ENCODE measurements at regions not wholly inside any gene's neighbourhood (a gene's known extent, or its start where the extent isn't known, plus 50 kb on each side); places are given as distances from the start of the nearest gene placed in this dataset.
A peak's percentile ranks its signal among the peaks of the same experiment; 100 is the strongest.
"Not testable (repeated sequence)": the region's sequence is repeated elsewhere in the genome, so short reads cannot be mapped to it uniquely, and the experiment has no call there.

DNA sequence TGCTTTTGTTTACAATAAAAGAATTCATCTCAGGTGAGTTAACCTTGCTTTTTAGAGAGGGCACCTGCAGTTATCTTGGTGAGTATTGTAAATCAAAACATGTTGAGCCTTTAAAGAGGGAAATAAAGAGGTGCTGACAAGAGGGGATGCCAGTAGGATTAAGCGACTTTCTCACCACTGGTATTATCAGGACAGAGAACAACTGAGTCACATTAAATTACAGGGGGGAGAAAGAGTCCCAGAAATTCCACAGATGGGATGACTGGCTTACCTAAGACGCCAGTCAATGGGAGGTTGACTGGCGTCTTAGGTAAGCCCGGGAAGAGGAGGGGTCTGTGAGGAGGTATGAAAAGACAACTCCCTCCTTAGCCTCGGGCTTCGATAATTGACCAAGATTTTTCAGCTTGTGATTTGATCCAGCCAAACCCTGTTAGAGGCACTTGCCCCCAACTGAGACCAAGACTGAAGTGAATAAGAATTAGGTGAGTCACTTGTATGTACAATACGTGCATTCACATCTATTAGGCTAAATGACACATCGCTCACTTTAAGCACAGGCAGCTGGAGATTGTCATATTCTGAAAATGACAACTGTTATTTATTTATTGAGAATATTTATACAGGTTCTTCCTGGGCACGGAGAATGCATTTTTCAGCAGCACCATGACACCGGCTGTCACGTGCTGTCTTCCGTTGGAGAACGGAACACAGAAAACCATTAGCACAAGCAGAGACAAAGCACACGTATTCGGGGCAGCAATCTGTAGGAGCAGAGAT, 117.6 kb downstream of the SEM1 start:
- Histone ChIP-seq H3K9me3 (no peaks in the 10 kb centered on the region), H3K4me1 (peaks cover 25% of the 10 kb centered on the region), H3K36me3 (replicated peaks) (no peaks in the 10 kb centered on the region), H3K4me3 (no peak overlapping the region), H3K27me3 (ENCODE audit: low read depth) (no peaks in the 10 kb centered on the region)
- DNase-seq (ENCODE audit: low spot score in 2 of 2), result no peak
- in situ Hi-C loops (cut with MboI; ENCODE audit: low sequenced_read_pairs), result no loop called here

DNA sequence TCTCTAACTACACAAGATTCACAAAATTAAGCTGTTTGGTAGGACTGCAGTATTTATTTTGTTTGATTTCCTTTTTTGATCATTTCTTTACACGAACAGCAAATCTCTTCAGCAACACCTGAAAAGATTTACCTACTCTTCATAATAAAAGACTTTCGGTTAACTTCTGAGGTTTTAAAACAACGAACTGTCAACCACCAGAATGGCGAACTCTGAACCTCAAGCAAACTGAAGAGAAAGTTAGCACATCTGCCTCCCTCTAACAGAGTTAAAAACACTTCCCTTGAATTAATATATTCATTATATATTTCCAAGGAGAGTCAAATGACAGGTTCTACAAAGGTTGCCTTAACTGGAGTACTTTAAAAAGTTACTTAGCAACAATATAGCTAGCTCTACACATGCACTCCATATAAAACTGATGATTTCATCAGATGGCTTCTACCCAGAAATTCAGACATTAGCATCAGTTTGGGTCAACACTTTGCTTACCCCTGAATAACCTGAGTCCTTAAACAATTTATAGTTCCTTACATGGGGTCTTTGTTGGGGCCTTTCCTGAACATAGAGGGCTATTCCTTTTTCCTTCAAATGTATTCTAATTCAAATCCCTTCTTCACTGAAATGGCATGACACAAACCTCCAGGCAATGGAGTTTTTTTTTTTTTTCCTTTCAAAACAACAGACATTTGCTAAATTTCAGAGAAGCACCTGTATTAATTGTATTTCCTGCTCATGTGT, 118.3 kb downstream of the SEM1 start:
- no peaks in the 10 kb centered on the region for H3K9me3 ChIP-seq
- peaks cover 17% of the 10 kb centered on the region for H3K4me1 ChIP-seq
- no peaks in the 10 kb centered on the region for H3K36me3 ChIP-seq (replicated peaks)
- no peaks in the 10 kb centered on the region for H3K27me3 ChIP-seq (ENCODE audit: low read depth)
- in situ Hi-C loops (cut with MboI; ENCODE audit: low sequenced_read_pairs), result no loop called here
- peak in 1 of 2 experiments; percentile 36 for DNase-seq (ENCODE audit: low spot score in 2 of 2)
- H3K4me3 ChIP-seq, result no peak overlapping the region

DNA sequence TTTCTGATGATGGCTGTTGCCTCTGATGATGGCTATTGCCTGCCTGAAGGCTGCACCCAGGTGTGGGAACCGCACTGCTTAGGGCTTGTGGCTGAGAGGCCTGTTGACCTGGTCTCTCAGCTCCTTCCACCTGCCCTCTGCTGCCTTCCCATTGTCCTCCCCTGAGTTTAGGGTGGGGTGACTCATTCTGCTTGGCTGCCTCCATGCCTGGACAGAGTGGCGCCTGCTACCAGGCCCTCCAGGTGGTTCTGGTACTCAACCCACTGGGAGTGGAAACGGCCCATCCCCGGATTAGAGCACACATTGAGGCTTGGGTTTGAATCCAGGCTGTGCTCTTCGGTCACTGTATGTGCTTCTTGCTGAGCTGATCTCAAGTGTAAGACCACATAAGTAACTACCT, 120.6 kb downstream of the SEM1 start:
- Histone ChIP-seq H3K4me3 (no peak overlapping the region), H3K27me3 (ENCODE audit: low read depth) (no peaks in the 10 kb centered on the region), H3K4me1 (peaks cover 9% of the 10 kb centered on the region), H3K9me3 (no peaks in the 10 kb centered on the region), H3K36me3 (replicated peaks) (no peaks in the 10 kb centered on the region)
- DNase-seq (ENCODE audit: low spot score in 2 of 2), result no peak
- in situ Hi-C loops (cut with MboI; ENCODE audit: low sequenced_read_pairs), result no loop called here

DNA sequence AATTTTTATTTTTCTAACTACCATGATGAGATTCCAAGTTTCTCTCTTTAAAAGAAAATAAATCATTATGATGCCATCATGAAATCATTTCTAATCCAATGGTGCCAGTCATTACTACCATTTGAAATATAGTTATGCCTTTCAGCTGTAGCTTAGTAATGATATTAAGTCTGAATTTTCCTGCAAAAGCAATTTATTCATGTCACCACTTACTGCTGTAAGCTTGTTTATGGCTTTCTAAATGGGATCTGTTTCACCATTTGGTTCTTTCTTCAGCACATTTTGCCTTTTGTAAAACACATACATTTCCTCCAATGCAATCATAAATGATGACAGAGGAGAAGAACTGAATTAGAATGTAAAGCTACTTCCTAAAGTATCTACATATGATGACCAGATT, 130.5 kb downstream of the SEM1 start:
- no peaks in the 10 kb centered on the region for H3K36me3 ChIP-seq (replicated peaks)
- H3K4me3 ChIP-seq, result no peak overlapping the region
- no peaks in the 10 kb centered on the region for H3K4me1 ChIP-seq
- no peaks in the 10 kb centered on the region for H3K27me3 ChIP-seq (ENCODE audit: low read depth)
- in situ Hi-C loops (cut with MboI; ENCODE audit: low sequenced_read_pairs), result no loop called here
- H3K9me3 ChIP-seq, result no peaks in the 10 kb centered on the region
- no peak for DNase-seq (ENCODE audit: low spot score in 2 of 2)

DNA sequence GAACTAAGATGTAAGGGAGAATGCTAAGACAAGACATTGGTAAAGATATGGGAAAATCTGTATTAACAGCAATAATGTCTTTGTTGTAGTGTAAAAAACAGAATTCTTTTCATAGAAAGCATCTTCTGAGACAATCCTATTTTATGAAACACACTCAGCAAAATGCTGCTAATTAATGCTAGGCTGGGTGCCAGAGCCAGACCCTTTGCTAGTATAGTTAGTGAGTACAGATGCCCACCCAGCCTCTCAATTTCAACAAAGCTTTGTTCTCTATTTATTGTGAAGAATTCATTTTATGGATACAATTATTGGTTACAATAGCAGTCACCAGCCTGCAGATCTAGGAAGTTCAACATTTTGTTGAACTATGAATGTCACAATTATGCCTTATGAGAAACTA, 131.0 kb downstream of the SEM1 start:
- H3K9me3 ChIP-seq, result no peaks in the 10 kb centered on the region
- DNase-seq (ENCODE audit: low spot score in 2 of 2), result no peak
- in situ Hi-C loops (cut with MboI; ENCODE audit: low sequenced_read_pairs), result no loop called here
- H3K36me3 ChIP-seq (replicated peaks), result no peaks in the 10 kb centered on the region
- H3K27me3 ChIP-seq (ENCODE audit: low read depth), result no peaks in the 10 kb centered on the region
- H3K4me3 ChIP-seq, result no peak overlapping the region
- H3K4me1 ChIP-seq, result no peaks in the 10 kb centered on the region

DNA sequence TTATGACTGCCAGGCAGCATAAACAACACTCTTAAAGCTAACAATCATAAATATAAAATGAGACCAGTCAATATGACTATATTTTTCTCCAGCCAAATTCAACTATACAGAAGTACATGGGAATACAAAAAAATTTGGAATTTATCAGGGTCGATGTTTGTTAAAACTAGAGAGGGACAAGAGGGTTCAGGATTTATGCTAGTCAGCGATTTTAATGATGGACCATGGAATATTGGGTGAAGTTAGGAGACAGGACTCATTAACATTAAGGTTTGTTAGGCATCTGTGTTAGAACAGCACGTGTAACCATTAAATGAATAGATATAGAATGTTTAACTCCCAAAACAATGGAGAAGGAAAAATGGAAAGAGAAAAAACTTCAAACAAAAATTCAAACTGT, 146.2 kb downstream of the SEM1 start:
- no peaks in the 10 kb centered on the region for H3K4me1 ChIP-seq
- in situ Hi-C loops (cut with MboI; ENCODE audit: low sequenced_read_pairs), result no loop called here
- no peaks in the 10 kb centered on the region for H3K27me3 ChIP-seq (ENCODE audit: low read depth)
- no peaks in the 10 kb centered on the region for H3K36me3 ChIP-seq (replicated peaks)
- DNase-seq (ENCODE audit: low spot score in 2 of 2), result no peak
- H3K9me3 ChIP-seq, result no peaks in the 10 kb centered on the region
- H3K4me3 ChIP-seq, result no peak overlapping the region

DNA sequence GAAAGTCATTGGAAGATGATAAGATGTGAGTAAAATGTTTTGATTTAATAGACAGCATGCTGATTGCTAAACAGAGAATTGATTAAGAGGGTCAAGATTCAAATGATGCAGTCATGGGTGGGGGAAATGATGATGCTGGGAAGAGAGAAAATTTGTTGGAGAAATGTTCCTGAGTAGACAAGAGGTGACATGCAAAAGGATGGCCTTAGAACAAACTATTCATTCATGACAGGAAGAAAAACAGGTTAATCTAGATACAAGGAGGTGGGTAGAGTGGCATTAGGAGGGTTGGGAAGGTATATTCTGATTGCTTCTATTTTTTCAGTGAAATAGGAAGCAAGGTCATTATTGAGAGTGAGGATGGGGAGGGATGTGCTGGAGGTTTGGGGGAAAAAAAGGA, 146.7 kb downstream of the SEM1 start:
- in situ Hi-C loops (cut with MboI; ENCODE audit: low sequenced_read_pairs), result no loop called here
- Histone ChIP-seq H3K4me1 (no peaks in the 10 kb centered on the region), H3K27me3 (ENCODE audit: low read depth) (no peaks in the 10 kb centered on the region), H3K9me3 (no peaks in the 10 kb centered on the region), H3K36me3 (replicated peaks) (no peaks in the 10 kb centered on the region), H3K4me3 (no peak overlapping the region)
- DNase-seq (ENCODE audit: low spot score in 2 of 2), result no peak

DNA sequence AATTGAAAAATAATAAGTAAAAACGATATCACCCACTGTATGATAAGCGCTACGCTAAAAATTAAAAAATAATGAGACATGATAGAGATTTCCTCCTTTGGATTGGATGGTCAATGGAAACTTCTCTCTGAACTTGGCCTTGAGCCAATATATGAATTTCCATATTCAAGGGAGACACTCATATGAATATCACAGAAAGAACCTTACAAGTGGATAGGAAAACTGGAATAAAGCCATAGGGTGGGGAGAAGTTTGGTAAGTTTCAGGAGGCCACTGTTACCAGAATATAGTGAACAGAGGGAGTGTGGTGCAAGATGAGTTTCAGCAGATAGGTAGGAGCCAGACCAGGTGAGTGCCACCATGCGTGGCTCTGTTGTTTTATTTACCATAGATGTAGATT, 147.2 kb downstream of the SEM1 start:
- no peaks in the 10 kb centered on the region for H3K4me1 ChIP-seq
- no peaks in the 10 kb centered on the region for H3K36me3 ChIP-seq (replicated peaks)
- DNase-seq (ENCODE audit: low spot score in 2 of 2), result no peak
- H3K9me3 ChIP-seq, result no peaks in the 10 kb centered on the region
- in situ Hi-C loops (cut with MboI; ENCODE audit: low sequenced_read_pairs), result no loop called here
- H3K27me3 ChIP-seq (ENCODE audit: low read depth), result no peaks in the 10 kb centered on the region
- H3K4me3 ChIP-seq, result no peak overlapping the region

DNA sequence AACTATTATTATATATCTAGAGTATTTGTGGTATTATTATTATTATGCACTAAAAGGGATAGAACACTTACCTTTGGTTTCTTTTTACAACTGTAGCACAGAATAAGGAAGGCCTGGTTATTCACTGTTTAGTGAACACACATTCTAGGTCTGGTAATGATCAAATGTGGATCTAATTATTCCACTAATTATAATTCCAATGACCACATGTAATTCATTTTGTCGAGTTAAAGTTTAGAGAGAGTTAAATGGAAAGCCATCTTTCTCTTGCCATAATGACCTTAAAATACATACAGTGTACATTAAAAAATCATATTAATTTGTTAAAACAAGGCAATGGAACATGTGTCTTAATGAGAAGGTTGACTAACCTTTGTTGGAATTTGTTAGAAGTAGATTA, 147.8 kb downstream of the SEM1 start:
- in situ Hi-C loops (cut with MboI; ENCODE audit: low sequenced_read_pairs), result no loop called here
- H3K27me3 ChIP-seq (ENCODE audit: low read depth), result no peaks in the 10 kb centered on the region
- H3K36me3 ChIP-seq (replicated peaks), result no peaks in the 10 kb centered on the region
- H3K4me1 ChIP-seq, result no peaks in the 10 kb centered on the region
- H3K4me3 ChIP-seq, result no peak overlapping the region
- H3K9me3 ChIP-seq, result no peaks in the 10 kb centered on the region
- DNase-seq (ENCODE audit: low spot score in 2 of 2), result no peak

DNA sequence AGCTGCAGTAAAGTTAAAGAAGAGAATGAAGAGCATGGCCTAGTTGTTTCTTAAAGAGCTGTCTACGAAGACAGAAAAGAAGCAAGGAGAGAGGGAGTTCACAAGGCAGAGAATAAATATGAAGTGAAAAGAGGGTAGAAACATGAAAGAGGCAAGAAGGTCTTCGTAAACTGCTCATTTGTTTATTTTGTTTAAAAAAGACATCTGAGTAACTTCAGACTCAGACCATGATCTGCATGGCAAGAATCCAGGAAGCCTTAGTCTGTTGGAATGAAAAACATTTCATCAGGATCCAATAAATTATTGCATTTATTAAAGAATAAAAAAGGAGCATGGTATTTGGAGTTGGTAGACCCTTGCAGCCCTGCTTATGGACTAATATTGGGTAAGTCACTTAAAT, 151.1 kb downstream of the SEM1 start:
- Histone ChIP-seq H3K4me3 (no peak overlapping the region), H3K36me3 (replicated peaks) (no peaks in the 10 kb centered on the region), H3K9me3 (no peaks in the 10 kb centered on the region), H3K4me1 (no peaks in the 10 kb centered on the region), H3K27me3 (ENCODE audit: low read depth) (no peaks in the 10 kb centered on the region)
- no peak for DNase-seq (ENCODE audit: low spot score in 2 of 2)
- in situ Hi-C loops (cut with MboI; ENCODE audit: low sequenced_read_pairs), result no loop called here

DNA sequence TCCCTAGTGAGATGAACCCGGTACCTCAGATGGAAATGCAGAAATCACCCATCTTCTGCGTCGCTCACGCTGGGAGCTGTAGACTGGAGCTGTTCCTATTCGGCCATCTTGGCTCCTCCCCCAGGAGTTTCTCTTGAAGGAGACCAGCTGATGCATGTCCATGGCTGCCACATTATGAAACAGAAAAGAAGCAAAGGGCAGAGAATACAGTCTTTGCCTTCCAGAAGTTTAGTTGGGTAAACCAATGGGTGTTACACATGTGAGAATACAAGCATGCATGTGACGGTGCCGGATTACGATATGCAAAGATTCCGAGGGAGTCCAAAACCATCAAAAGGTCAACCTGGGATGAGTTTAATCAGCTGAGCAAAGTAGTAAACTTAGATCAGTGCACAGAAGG, 151.6 kb downstream of the SEM1 start:
- in situ Hi-C loops (cut with MboI; ENCODE audit: low sequenced_read_pairs), result no loop called here
- no peak for DNase-seq (ENCODE audit: low spot score in 2 of 2)
- no peaks in the 10 kb centered on the region for H3K4me1 ChIP-seq
- H3K4me3 ChIP-seq, result no peak overlapping the region
- H3K27me3 ChIP-seq (ENCODE audit: low read depth), result no peaks in the 10 kb centered on the region
- no peaks in the 10 kb centered on the region for H3K36me3 ChIP-seq (replicated peaks)
- no peaks in the 10 kb centered on the region for H3K9me3 ChIP-seq

DNA sequence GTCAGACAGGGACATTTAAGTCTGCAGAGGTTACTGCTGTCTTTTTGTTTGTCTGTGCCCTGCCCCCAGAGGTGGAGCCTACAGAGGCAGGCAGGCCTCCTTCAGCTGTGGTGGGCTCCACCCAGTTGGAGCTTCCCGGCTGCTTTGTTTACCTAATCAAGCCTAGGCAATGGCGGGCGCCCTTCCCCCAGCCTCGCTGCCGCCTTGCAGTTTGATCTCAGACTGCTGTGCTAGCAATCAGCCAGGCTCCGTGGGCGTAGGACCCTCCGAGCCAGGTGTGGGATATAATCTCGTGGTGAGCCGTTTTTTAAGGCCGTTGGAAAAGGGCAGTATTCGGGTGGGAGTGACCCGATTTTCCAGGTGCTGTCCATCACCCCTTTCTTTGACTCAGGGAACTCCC, 152.0 kb downstream of the SEM1 start:
- H3K4me3 ChIP-seq; DNase-seq (ENCODE audit: low spot score in 2 of 2); H3K9me3 ChIP-seq; H3K27me3 ChIP-seq (ENCODE audit: low read depth); H3K36me3 ChIP-seq (replicated peaks); H3K4me1 ChIP-seq; in situ Hi-C loops (cut with MboI; ENCODE audit: low sequenced_read_pairs): not testable (repeated sequence)

DNA sequence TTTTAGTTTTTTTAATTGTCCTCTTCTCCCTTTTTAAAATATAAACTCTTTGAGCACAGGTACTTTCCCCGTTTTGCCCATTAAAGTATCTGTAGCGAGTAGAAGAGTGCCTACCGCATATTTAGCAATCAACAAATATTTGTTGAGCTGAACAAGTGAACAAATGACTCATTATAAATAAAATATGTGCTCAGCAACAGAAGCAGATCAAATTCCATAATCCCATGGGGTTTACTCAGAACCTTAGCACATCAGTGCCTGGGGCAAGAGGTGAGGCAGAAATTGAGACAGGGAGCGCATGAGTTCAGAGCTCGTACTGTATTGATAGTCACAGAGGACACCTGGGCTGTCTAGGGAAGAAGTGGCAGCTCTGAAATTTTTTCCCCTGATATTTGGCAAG, 161.0 kb downstream of the SEM1 start:
- DNase-seq (ENCODE audit: low spot score in 2 of 2), result no peak
- Histone ChIP-seq H3K4me1 (peaks cover 10% of the 10 kb centered on the region), H3K27me3 (ENCODE audit: low read depth) (no peaks in the 10 kb centered on the region), H3K9me3 (no peaks in the 10 kb centered on the region), H3K4me3 (no peak overlapping the region), H3K36me3 (replicated peaks) (no peaks in the 10 kb centered on the region)
- in situ Hi-C loops (cut with MboI; ENCODE audit: low sequenced_read_pairs), result no loop called here

DNA sequence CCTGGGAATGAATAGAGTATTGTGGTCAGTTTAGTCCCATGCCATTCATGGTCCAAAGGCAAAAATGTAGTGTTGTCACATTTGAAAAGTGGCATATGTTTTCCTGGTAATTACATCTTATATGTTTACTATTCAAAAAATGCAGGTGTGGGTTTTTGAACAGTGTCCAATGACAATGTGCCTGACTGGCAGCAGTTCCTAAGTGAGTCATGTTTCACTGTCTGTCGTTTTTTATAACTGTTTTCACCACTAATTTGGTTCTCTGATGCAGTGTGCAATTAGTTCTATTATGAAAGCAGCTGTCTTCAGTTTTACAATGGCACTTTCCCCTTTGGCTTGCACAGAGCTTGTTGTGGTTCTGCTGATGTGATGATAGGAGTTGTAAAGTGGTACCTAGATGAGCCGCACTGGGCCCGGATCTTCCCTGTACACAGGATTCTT, 162.3 kb downstream of the SEM1 start:
- H3K27me3 ChIP-seq (ENCODE audit: low read depth), result no peaks in the 10 kb centered on the region

More for the DNA sequence above, 162.3 kb downstream of the SEM1 start:
- peaks cover 10% of the 10 kb centered on the region for H3K4me1 ChIP-seq
- no peaks in the 10 kb centered on the region for H3K9me3 ChIP-seq
- H3K4me3 ChIP-seq, result no peak overlapping the region
- DNase-seq (ENCODE audit: low spot score in 2 of 2), result peak in 1 of 2 experiments; percentile 16
- H3K36me3 ChIP-seq (replicated peaks), result no peaks in the 10 kb centered on the region
- in situ Hi-C loops (cut with MboI; ENCODE audit: low sequenced_read_pairs), result no loop called here
